ENCODE measurements at regions not wholly inside any gene's neighbourhood (a gene's known extent, or its start where the extent isn't known, plus 50 kb on each side); places are given as distances from the start of the nearest gene placed in this dataset.

GRCh38 chr11:69968396-69969347 is 109.4 kb upstream of the ANO1 start:
- no peak for FAIRE-seq
- no peak for DNase-seq (ENCODE audit: low spot score)

DNA sequence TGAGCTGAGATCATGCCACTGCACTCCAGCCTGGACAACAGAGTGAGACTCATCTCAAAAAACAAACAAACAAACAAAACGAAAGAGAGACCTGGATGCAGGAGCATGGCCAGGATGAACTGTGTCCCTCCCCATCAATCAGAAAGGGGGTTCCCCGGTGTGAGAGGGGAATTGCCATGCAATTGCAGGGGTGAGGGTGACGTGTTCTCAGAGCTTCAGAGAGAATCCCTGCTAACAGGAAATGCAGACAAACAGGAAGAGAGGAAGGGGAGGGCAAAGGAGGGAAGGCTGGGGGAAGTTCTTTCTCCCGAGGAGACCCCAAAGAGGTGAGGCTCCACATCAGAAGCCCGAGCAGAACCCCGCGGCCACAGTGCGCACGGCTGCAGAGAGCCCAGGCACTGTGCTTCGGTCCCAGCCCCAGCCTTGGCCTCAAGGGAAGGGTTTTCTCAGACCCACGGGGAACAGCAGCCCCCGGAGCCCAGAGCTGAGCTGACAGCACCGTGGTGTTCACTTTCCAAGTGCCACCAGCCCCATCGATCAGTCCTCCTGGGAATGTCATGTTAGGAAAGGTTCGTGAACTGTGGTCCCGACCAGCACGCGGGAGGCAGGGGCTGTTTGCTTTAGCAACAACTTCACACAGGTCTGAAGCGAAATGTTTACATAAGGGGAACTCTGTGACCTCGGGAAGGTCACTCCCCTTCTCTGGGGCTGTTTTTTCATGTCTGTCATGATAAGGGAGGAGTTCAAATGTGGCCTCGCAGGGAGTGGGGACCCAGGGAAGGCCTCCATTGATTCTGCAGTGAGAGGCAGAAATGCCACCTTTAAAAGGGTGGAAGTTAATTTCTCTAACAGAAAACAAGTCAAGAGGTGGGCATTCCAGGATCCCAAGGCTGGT is 108.0 kb upstream of the ANO1 start:
- no peak for FAIRE-seq
- no peak for DNase-seq (ENCODE audit: low spot score)

DNA sequence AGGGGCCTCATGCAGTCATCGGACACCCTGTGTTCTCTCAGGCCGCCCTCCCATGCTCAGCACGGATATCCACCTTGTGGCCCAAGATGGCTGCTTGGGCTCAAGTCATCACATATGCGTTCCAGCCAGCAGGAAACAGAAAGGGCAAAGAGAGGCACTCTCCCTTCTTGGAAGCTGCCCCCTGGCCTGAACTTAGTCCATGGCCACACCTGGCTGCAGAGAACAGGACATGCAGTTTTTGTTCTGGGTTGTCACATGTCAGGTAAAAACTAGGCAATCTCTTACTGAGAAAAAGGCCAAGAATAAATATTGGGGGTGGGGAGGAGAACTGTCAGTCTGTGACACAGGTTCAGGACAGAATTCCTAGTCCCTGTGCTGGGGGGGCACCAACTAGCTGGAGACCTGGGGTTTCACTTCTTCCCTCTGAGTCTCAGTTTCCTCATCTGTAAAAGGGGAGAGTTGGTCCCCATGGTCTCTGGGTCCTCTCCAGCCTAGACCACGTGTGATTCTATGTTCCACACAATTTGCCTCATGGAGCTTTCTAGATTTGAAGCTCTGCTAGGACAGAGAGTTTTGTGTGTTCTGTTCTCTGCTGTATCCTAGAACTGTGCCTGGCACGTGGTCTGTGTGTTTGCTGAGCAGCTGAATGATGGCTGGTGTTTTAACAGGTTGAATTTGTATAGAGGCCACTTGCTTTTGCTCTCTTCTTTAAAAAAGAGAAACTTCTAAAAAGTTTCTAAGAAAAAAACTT is 107.2 kb upstream of the ANO1 start:
- DNase-seq (ENCODE audit: low spot score) (no peak), FAIRE-seq (no peak)

- FAIRE-seq, result no peak
- DNase-seq (ENCODE audit: low spot score), result no peak
Observed at GRCh38 chr11:69971741-69972140, 106.4 kb upstream of the ANO1 start.

GRCh38 chr11:69972351-69972802 is 105.7 kb upstream of the ANO1 start:
- DNase-seq (ENCODE audit: low spot score) (no peak), FAIRE-seq (no peak)

GRCh38 chr11:69974528-69974927 is 103.6 kb upstream of the ANO1 start:
- FAIRE-seq, result no peak

GRCh38 chr11:69975822-69976221 is 102.3 kb upstream of the ANO1 start:
- no peak for FAIRE-seq
- DNase-seq (ENCODE audit: low spot score), result no peak

More at GRCh38 chr11:69974528-69974927, 103.6 kb upstream of the ANO1 start:
- no peak for DNase-seq (ENCODE audit: low spot score)

- DNase-seq (ENCODE audit: low spot score), result no peak
- FAIRE-seq, result no peak
Observed at GRCh38 chr11:69976794-69977193, 101.3 kb upstream of the ANO1 start.

GRCh38 chr11:69977951-69978350 is 100.2 kb upstream of the ANO1 start:
- DNase-seq (ENCODE audit: low spot score) (no peak), FAIRE-seq (no peak)

- no peak for DNase-seq (ENCODE audit: low spot score)
- no peak for FAIRE-seq
Observed at GRCh38 chr11:69978841-69979614, 99.1 kb upstream of the ANO1 start.

DNA sequence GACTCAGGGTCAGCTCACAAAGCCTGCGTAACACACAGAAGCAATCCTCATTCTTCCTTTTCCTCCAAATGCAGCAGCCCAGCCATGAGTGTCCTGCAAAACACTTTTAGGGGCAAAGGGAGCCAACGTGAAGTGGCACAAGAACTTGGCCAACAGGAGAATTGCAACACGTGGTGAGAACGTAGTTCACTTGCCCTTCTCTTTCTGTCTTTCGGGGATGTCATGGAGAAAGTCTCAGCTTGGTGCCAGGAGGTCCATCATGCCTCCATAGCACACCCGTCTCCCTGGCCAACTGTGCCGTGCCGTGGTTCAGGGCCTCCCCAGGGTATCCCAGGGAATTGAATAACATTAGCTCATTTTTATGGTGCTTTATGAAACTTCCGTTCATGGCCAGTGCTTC is 98.5 kb upstream of the ANO1 start:
- DNase-seq (ENCODE audit: low spot score), result no peak
- no peak for FAIRE-seq

GRCh38 chr11:69981119-69981784 is 96.9 kb upstream of the ANO1 start:
- DNase-seq (ENCODE audit: low spot score), result no peak
- FAIRE-seq, result no peak

GRCh38 chr11:69982690-69983570 is 95.2 kb upstream of the ANO1 start:
- FAIRE-seq, result no peak
- no peak for DNase-seq (ENCODE audit: low spot score)

GRCh38 chr11:69983571-69983877 is 94.6 kb upstream of the ANO1 start:
- FAIRE-seq, result no peak
- no peak for DNase-seq (ENCODE audit: low spot score)

- FAIRE-seq, result no peak
- no peak for DNase-seq (ENCODE audit: low spot score)
Observed at GRCh38 chr11:69983897-69984438, 94.1 kb upstream of the ANO1 start.

- DNase-seq (ENCODE audit: low spot score) (no peak), FAIRE-seq (no peak)
Observed at GRCh38 chr11:69984457-69985261, 93.5 kb upstream of the ANO1 start.

DNA sequence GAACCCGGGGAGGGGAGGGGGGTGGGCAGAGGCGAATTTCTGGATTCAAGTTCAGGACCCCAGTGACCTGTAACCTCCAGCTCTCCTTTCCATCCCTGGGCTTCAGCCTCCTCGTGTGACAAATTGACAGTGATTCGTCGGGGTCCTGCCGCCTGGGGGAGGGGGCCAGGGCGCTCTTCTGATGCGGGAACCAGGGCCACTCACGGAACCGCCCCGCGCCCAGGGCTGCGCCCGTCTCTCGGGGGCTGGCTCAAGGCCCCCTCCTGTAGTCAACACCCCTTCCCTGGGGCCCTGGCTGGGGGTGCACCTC is 92.8 kb upstream of the ANO1 start:
- DNase-seq (ENCODE audit: low spot score), result no peak

More for the DNA sequence above, 92.8 kb upstream of the ANO1 start:
- no peak for FAIRE-seq
